ENCODE measurements at regions not wholly inside any gene's neighbourhood (a gene's known extent, or its start where the extent isn't known, plus 50 kb on each side); places are given as distances from the start of the nearest gene placed in this dataset.

DNA sequence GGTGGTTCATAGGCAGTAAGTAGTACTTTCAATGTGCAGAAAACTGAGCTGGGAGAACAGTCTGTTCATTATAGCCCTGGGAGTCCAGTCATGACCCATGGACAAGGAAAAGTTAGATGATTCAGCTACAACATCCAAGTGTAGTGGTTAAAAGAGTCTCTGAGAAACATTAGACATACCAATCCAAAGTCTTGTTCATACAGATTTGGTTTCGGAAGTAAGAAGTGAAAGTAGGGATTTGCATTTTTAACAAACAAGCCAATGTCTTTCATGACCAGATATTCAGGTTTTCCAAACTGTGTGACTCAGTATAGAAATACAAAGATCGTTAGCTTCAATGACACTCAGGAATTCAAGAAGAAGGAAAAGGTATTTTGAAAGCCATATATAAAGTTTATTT, 345.3 kb downstream of the SLITRK1 start:
- Histone ChIP-seq H3K9me3 (ENCODE audit: control insufficient read depth in 2 of 2, insufficient read depth in 1 of 2, low read length in 1 of 2) (peaks cover 1 to 30% of the 10 kb centered on the region in 2 donors), H3K4me1 (ENCODE audit: control insufficient read depth in 2 of 2, insufficient read depth in 2 of 2, low read length in 2 of 2) (no peaks in the 10 kb centered on the region), H3K36me3 (ENCODE audit: control insufficient read depth in 2 of 2, insufficient read depth in 2 of 2, low read length in 1 of 2) (no peaks in the 10 kb centered on the region), H3K27ac (ENCODE audit: low read depth in 1 of 2, low read length in 1 of 2) (no peak overlapping the region), H3K27me3 (ENCODE audit: control insufficient read depth in 2 of 2, insufficient read depth in 1 of 2, low read length in 1 of 2) (no peaks in the 10 kb centered on the region), H3K4me3 (ENCODE audit: low read length in 2 of 2) (no peak overlapping the region)
- 95% methylated on average over 2 of the region's 2 CpGs for WGBS
- DNase-seq (ENCODE audit: low read depth in 6 of 9, low spot score in 9 of 9), result no peak

- no peak for DNase-seq (ENCODE audit: low read depth in 6 of 9, low spot score in 9 of 9)
- H3K27ac ChIP-seq (ENCODE audit: low read depth in 1 of 2, low read length in 1 of 2), result no peak overlapping the region
- no peaks in the 10 kb centered on the region for H3K27me3 ChIP-seq (ENCODE audit: control insufficient read depth in 2 of 2, insufficient read depth in 1 of 2, low read length in 1 of 2)
- H3K36me3 ChIP-seq (ENCODE audit: control insufficient read depth in 2 of 2, insufficient read depth in 2 of 2, low read length in 1 of 2), result no peaks in the 10 kb centered on the region
- H3K4me3 ChIP-seq (ENCODE audit: low read length in 2 of 2), result no peak overlapping the region
- WGBS, result 75% methylated on average over 1 of the region's 1 CpG
- no peaks in the 10 kb centered on the region for H3K4me1 ChIP-seq (ENCODE audit: control insufficient read depth in 2 of 2, insufficient read depth in 2 of 2, low read length in 2 of 2)
- H3K9me3 ChIP-seq (ENCODE audit: control insufficient read depth in 2 of 2, insufficient read depth in 1 of 2, low read length in 1 of 2), result peaks cover 1 to 28% of the 10 kb centered on the region in 2 donors
Measured at GRCh38 chr13:83536153-83536552, 346.1 kb downstream of the SLITRK1 start.

- H3K27ac ChIP-seq (ENCODE audit: low read depth in 1 of 2, low read length in 1 of 2), result no peak overlapping the region
- 96% methylated on average over 12 of the region's 12 CpGs for WGBS
- H3K36me3 ChIP-seq (ENCODE audit: control insufficient read depth in 2 of 2, insufficient read depth in 2 of 2, low read length in 1 of 2), result no peaks in the 10 kb centered on the region
- no peaks in the 10 kb centered on the region for H3K4me1 ChIP-seq (ENCODE audit: control insufficient read depth in 2 of 2, insufficient read depth in 2 of 2, low read length in 2 of 2)
- DNase-seq (ENCODE audit: low read depth in 6 of 9, low spot score in 9 of 9), result no peak
- peaks cover 1 to 26% of the 10 kb centered on the region in 2 donors for H3K9me3 ChIP-seq (ENCODE audit: control insufficient read depth in 2 of 2, insufficient read depth in 1 of 2, low read length in 1 of 2)
- no peaks in the 10 kb centered on the region for H3K27me3 ChIP-seq (ENCODE audit: control insufficient read depth in 2 of 2, insufficient read depth in 1 of 2, low read length in 1 of 2)
- no peak overlapping the region for H3K4me3 ChIP-seq (ENCODE audit: low read length in 2 of 2)
Measured at GRCh38 chr13:83532809-83533208, 349.5 kb downstream of the SLITRK1 start.

DNA sequence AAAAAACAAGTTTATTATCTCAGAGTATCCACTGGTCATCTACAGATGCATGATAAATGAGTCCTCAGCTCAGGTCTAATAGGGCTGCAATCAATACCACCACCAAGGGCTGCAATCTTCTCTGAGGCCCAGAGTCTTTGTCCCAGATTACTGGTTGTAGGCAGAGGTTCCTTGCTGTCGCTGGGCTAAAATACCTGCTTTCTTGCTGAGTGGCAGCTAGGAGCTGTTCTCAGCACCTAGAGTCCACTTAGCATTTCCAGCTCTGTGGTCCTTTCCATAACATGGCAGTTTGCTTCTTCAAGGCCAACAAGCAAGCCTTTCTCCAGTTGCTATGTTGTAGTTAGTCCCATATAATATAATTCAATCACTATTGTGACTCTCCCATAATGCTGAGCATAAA, 351.3 kb downstream of the SLITRK1 start:
- Histone ChIP-seq H3K9me3 (ENCODE audit: control insufficient read depth in 2 of 2, insufficient read depth in 1 of 2, low read length in 1 of 2) (peaks cover 1 to 26% of the 10 kb centered on the region in 2 donors), H3K4me1 (ENCODE audit: control insufficient read depth in 2 of 2, insufficient read depth in 2 of 2, low read length in 2 of 2) (no peaks in the 10 kb centered on the region), H3K27ac (ENCODE audit: low read depth in 1 of 2, low read length in 1 of 2) (no peak overlapping the region), H3K4me3 (ENCODE audit: low read length in 2 of 2) (no peak overlapping the region), H3K27me3 (ENCODE audit: control insufficient read depth in 2 of 2, insufficient read depth in 1 of 2, low read length in 1 of 2) (no peaks in the 10 kb centered on the region), H3K36me3 (ENCODE audit: control insufficient read depth in 2 of 2, insufficient read depth in 2 of 2, low read length in 1 of 2) (no peaks in the 10 kb centered on the region)
- WGBS, result 93% methylated on average over 1 of the region's 1 CpG
- DNase-seq (ENCODE audit: low read depth in 6 of 9, low spot score in 9 of 9), result no peak

DNA sequence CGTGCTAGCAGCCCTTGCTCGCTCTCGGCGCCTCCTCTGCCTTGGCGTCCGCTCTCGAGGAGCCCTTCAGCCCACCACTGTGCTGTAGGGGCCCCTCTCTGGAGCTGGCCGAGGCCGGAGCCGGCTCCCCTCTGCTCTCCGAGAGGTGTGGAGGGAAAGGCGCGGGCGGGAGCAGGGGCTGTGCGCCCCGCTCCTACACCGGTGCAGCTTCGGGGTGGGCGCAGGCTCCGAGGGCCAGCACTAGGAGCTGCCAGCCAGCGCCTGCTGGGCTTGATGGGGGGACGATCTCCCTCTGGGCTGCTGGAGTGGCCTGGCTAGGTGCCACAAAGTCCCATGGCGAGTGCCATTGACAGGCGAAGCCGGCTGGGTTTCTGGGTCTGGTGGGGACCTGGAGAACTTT, 365.5 kb downstream of the SLITRK1 start:
- WGBS, result 93% methylated on average over 25 of the region's 25 CpGs
- H3K27me3 ChIP-seq (ENCODE audit: control insufficient read depth in 2 of 2, insufficient read depth in 1 of 2, low read length in 1 of 2), result no peaks in the 10 kb centered on the region
- H3K27ac ChIP-seq (ENCODE audit: low read depth in 1 of 2, low read length in 1 of 2), result no peak overlapping the region
- no peak overlapping the region for H3K4me3 ChIP-seq (ENCODE audit: low read length in 2 of 2)
- H3K36me3 ChIP-seq (ENCODE audit: control insufficient read depth in 2 of 2, insufficient read depth in 2 of 2, low read length in 1 of 2), result no peaks in the 10 kb centered on the region
- no peaks in the 10 kb centered on the region for H3K4me1 ChIP-seq (ENCODE audit: control insufficient read depth in 2 of 2, insufficient read depth in 2 of 2, low read length in 2 of 2)
- no peak for DNase-seq (ENCODE audit: low read depth in 6 of 9, low spot score in 9 of 9)
- H3K9me3 ChIP-seq (ENCODE audit: control insufficient read depth in 2 of 2, insufficient read depth in 1 of 2, low read length in 1 of 2), result peaks cover 0 to 10% of the 10 kb centered on the region in 2 donors

- H3K4me1 ChIP-seq (ENCODE audit: control insufficient read depth in 2 of 2, insufficient read depth in 2 of 2, low read length in 2 of 2), result no peaks in the 10 kb centered on the region
- H3K4me3 ChIP-seq (ENCODE audit: low read length in 2 of 2), result no peak overlapping the region
- 95% methylated on average over 1 of the region's 1 CpG for WGBS
- no peak for DNase-seq (ENCODE audit: low read depth in 6 of 9, low spot score in 9 of 9)
- H3K9me3 ChIP-seq (ENCODE audit: control insufficient read depth in 2 of 2, insufficient read depth in 1 of 2, low read length in 1 of 2), result peaks cover 0 to 10% of the 10 kb centered on the region in 2 donors
- H3K36me3 ChIP-seq (ENCODE audit: control insufficient read depth in 2 of 2, insufficient read depth in 2 of 2, low read length in 1 of 2), result no peaks in the 10 kb centered on the region
- no peak overlapping the region for H3K27ac ChIP-seq (ENCODE audit: low read depth in 1 of 2, low read length in 1 of 2)
- no peaks in the 10 kb centered on the region for H3K27me3 ChIP-seq (ENCODE audit: control insufficient read depth in 2 of 2, insufficient read depth in 1 of 2, low read length in 1 of 2)
Measured at GRCh38 chr13:83515268-83516015, 366.8 kb downstream of the SLITRK1 start.

DNA sequence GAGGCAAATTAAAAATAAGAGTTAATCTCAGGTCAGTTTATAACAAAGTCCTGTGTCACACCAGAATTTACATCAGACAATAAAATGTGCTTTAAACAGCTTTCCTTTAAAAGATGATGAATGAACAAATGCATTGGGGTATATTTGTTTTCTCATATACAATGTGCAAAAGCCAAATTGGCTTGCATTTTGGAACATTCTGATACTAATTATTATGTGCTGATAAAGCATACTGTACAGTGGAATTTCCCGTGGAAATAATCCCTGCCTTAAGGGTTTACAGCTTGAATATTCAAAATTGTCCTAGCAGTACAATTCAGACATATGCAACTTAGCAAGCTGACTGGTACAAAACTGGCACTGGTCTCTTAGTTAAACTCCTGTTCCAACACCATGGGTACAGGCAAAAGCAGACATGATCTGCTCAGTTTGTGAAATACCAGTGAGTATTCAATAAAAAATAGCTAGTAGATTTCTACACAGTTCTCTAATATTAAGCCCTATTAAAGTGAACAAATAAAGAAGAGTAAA, 373.4 kb downstream of the SLITRK1 start:
- 83% methylated on average over 1 of the region's 1 CpG for WGBS
- no peaks in the 10 kb centered on the region for H3K4me1 ChIP-seq (ENCODE audit: control insufficient read depth in 2 of 2, insufficient read depth in 2 of 2, low read length in 2 of 2)
- no peaks in the 10 kb centered on the region for H3K36me3 ChIP-seq (ENCODE audit: control insufficient read depth in 2 of 2, insufficient read depth in 2 of 2, low read length in 1 of 2)
- no peak overlapping the region for H3K27ac ChIP-seq (ENCODE audit: low read depth in 1 of 2, low read length in 1 of 2)
- no peaks in the 10 kb centered on the region for H3K9me3 ChIP-seq (ENCODE audit: control insufficient read depth in 2 of 2, insufficient read depth in 1 of 2, low read length in 1 of 2)
- no peak for DNase-seq (ENCODE audit: low read depth in 6 of 9, low spot score in 9 of 9)
- H3K4me3 ChIP-seq (ENCODE audit: low read length in 2 of 2), result no peak overlapping the region
- no peaks in the 10 kb centered on the region for H3K27me3 ChIP-seq (ENCODE audit: control insufficient read depth in 2 of 2, insufficient read depth in 1 of 2, low read length in 1 of 2)

GRCh38 chr13:83503424-83503823, 378.9 kb downstream of the SLITRK1 start:
- DNase-seq (ENCODE audit: low read depth in 6 of 9, low spot score in 9 of 9), result no peak
- no peak overlapping the region for H3K4me3 ChIP-seq (ENCODE audit: low read length in 2 of 2)
- no peaks in the 10 kb centered on the region for H3K27me3 ChIP-seq (ENCODE audit: control insufficient read depth in 2 of 2, insufficient read depth in 1 of 2, low read length in 1 of 2)
- H3K36me3 ChIP-seq (ENCODE audit: control insufficient read depth in 2 of 2, insufficient read depth in 2 of 2, low read length in 1 of 2), result no peaks in the 10 kb centered on the region
- no peaks in the 10 kb centered on the region for H3K4me1 ChIP-seq (ENCODE audit: control insufficient read depth in 2 of 2, insufficient read depth in 2 of 2, low read length in 2 of 2)
- H3K9me3 ChIP-seq (ENCODE audit: control insufficient read depth in 2 of 2, insufficient read depth in 1 of 2, low read length in 1 of 2), result no peaks in the 10 kb centered on the region
- WGBS, result 91% methylated on average over 1 of the region's 1 CpG
- H3K27ac ChIP-seq (ENCODE audit: low read depth in 1 of 2, low read length in 1 of 2), result no peak overlapping the region

DNA sequence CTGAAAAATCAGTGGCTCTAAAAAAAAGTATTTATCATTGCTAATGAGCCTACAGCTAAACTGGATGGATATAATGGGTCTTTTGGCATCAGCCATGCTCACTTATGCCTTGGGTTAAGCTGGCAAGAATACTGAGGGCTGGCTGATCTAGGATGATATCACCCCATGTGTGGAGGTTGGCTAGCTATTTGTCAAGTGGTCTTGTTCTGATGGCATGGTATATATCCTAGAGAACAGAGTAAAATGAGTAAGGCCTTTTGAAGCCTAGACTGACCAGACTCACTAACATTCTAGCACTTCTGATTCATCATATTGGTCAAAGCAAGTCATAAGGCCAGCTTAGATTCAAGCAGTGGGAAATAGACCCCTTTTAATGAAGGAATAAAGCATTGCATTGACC, 383.0 kb downstream of the SLITRK1 start:
- no peaks in the 10 kb centered on the region for H3K36me3 ChIP-seq (ENCODE audit: control insufficient read depth in 2 of 2, insufficient read depth in 2 of 2, low read length in 1 of 2)
- H3K27me3 ChIP-seq (ENCODE audit: control insufficient read depth in 2 of 2, insufficient read depth in 1 of 2, low read length in 1 of 2), result no peaks in the 10 kb centered on the region
- no peaks in the 10 kb centered on the region for H3K9me3 ChIP-seq (ENCODE audit: control insufficient read depth in 2 of 2, insufficient read depth in 1 of 2, low read length in 1 of 2)
- no peak overlapping the region for H3K4me3 ChIP-seq (ENCODE audit: low read length in 2 of 2)
- no peak overlapping the region for H3K27ac ChIP-seq (ENCODE audit: low read depth in 1 of 2, low read length in 1 of 2)
- DNase-seq (ENCODE audit: low read depth in 6 of 9, low spot score in 9 of 9), result no peak
- no peaks in the 10 kb centered on the region for H3K4me1 ChIP-seq (ENCODE audit: control insufficient read depth in 2 of 2, insufficient read depth in 2 of 2, low read length in 2 of 2)

Measured in thymus (tissue), 11 donors.